ENCODE measurements at regions not wholly inside any gene's neighbourhood (a gene's known extent, or its start where the extent isn't known, plus 50 kb on each side); places are given as distances from the start of the nearest gene placed in this dataset.

DNA sequence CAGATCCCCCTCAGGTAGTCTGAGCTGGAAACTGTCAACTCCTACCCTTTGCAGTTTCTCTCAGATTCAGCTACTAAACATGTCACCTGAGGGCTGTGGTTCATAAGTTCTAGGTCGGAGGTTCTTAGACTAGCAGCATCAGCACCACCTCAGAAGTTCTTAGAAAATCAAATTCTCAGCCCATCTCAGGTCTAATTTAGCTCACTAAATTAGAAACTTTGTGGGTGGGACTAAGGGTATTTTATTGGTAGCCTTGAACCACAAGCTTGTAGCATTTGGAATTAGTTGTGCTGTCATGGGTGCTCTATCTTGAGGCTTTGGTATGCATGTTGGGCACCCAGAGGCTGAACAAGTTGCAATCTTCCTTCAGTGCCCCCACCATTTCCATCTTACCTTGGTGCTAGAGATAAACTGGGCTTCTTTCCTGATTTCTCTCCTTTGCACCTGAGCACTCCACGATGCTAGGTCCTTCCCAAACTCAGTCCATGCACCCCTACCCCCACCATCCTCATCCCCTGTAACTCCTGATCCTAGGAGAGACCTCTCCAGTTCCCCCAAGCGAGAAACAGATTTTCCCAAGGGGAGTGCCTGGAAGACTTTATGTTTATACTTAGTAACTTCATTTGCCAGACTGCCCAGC lies 54.2 kb downstream of the S1PR1 start:
- DNase-seq: no peak
- in situ Hi-C loops (cut with HindIII; ENCODE audit: low pct_ligation_motif_present, low pct_unique_long_range_greater_than_20kb, low sequenced_read_pairs): loop anchor here (25.0 kb wide), 1 partner anchor 379 kb away; no protein-coding TSS in a partner anchor

- no peak for DNase-seq
- in situ Hi-C loops (cut with HindIII; ENCODE audit: low pct_ligation_motif_present, low pct_unique_long_range_greater_than_20kb, low sequenced_read_pairs): loop anchor here (25.0 kb wide), 1 partner anchor 379 kb away; no protein-coding TSS in a partner anchor
These were observed 55.0 kb downstream of the S1PR1 start for GRCh38 chr1:101291562-101292380.

GRCh38 chr1:101293461-101294051 lies 56.7 kb downstream of the S1PR1 start:
- in situ Hi-C loops (cut with HindIII; ENCODE audit: low pct_ligation_motif_present, low pct_unique_long_range_greater_than_20kb, low sequenced_read_pairs): loop anchor here (25.0 kb wide), 1 partner anchor 381 kb away; no protein-coding TSS in a partner anchor

DNA sequence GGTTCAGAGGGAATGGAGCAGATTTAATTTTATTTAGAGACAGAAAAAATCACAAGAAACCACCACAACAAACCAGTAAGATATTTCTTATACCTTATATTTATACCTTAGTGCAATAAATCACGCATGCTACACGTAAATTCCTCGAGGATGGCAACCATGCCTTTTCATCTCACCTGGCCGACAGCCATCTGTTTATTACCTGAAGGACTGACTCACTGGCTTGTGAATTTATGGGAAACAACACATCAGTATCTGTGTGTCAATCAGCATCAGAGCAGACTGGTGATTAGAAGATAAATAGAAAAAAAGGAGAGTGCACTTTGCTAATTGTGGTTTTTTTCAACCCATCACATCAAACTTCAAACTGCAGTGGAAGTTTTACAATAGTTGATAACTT lies 58.4 kb downstream of the S1PR1 start:
- in situ Hi-C loops (cut with HindIII; ENCODE audit: low pct_ligation_motif_present, low pct_unique_long_range_greater_than_20kb, low sequenced_read_pairs): loop anchor here (25.0 kb wide), 1 partner anchor 383 kb away; no protein-coding TSS in a partner anchor
- no peak for DNase-seq

More at GRCh38 chr1:101293461-101294051, 56.7 kb downstream of the S1PR1 start:
- DNase-seq: no peak

GRCh38 chr1:101298663-101299062 lies 61.8 kb downstream of the S1PR1 start:
- in situ Hi-C loops (cut with HindIII; ENCODE audit: low pct_ligation_motif_present, low pct_unique_long_range_greater_than_20kb, low sequenced_read_pairs): loop anchor here (25.0 kb wide), 1 partner anchor 386 kb away; no protein-coding TSS in a partner anchor
- DNase-seq: no peak

GRCh38 chr1:101299141-101299540 lies 62.3 kb downstream of the S1PR1 start:
- in situ Hi-C loops (cut with HindIII; ENCODE audit: low pct_ligation_motif_present, low pct_unique_long_range_greater_than_20kb, low sequenced_read_pairs): loop anchor here (25.0 kb wide), 1 partner anchor 387 kb away; no protein-coding TSS in a partner anchor
- DNase-seq: no peak

- in situ Hi-C loops (cut with HindIII; ENCODE audit: low pct_ligation_motif_present, low pct_unique_long_range_greater_than_20kb, low sequenced_read_pairs): loop anchor here (25.0 kb wide), 1 partner anchor 387 kb away; no protein-coding TSS in a partner anchor
- no peak for DNase-seq
These were observed 62.9 kb downstream of the S1PR1 start for GRCh38 chr1:101299710-101300109.

DNA sequence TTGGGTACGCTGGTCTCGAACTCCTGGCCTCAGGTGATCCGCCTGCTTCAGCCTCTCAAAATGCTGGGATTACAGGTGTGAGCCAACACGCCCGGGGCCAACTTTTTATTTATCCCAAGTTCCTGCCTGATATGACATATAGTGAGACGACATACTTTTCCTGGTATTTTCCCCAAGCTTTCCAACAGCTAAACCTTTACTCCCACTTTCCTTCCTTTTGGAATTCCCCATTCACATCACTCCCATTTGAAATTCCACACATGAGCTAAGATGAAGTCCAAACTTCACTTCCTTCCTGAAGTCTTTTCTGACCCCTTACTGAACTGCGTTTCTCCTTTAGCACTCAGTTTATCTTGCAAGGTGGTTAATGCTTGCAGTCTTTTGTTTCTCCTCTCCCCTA lies 64.1 kb downstream of the S1PR1 start:
- in situ Hi-C loops (cut with HindIII; ENCODE audit: low pct_ligation_motif_present, low pct_unique_long_range_greater_than_20kb, low sequenced_read_pairs): no loop called here

GRCh38 chr1:101301446-101302057 lies 64.7 kb downstream of the S1PR1 start:
- in situ Hi-C loops (cut with HindIII; ENCODE audit: low pct_ligation_motif_present, low pct_unique_long_range_greater_than_20kb, low sequenced_read_pairs): no loop called here
- DNase-seq: no peak

More for the DNA sequence above, 64.1 kb downstream of the S1PR1 start:
- DNase-seq: no peak

DNA sequence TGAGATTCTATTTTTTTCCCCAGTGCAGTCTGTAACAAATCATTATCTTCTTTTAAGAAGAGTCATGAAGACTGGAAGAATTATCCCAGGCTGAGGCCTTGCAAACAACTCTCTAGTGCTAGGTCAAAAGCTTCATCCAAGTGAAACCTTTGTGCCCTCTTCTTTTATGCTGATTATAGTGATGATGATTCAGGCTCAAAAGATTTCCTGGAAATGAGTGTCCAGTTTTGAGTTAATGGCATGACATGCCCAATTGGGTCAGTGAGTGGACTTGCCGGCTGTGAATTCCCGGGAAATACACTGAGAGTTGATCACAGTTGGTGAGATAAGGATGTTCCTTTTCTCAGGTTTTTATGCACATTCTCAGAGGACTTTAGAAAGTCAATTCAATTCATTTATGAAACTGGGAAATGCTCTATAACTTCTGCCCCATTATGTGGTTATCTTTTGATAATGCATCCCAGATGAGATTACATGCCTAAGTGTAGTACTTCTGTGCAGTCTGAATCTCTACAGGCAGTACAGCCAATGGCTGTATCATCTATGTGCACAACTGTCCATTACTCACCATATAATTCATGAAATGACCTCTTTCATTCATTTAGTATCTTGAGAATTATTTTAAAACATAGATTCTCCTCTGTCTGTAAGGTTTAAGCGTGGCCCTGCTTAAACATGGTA lies 66.2 kb downstream of the S1PR1 start:
- in situ Hi-C loops (cut with HindIII; ENCODE audit: low pct_ligation_motif_present, low pct_unique_long_range_greater_than_20kb, low sequenced_read_pairs): no loop called here
- peak; percentile 68 for DNase-seq

- no peak for DNase-seq
- in situ Hi-C loops (cut with HindIII; ENCODE audit: low pct_ligation_motif_present, low pct_unique_long_range_greater_than_20kb, low sequenced_read_pairs): no loop called here
These were observed 71.3 kb downstream of the S1PR1 start for GRCh38 chr1:101307985-101308689.

GRCh38 chr1:101308935-101309333 lies 72.1 kb downstream of the S1PR1 start:
- DNase-seq: no peak
- in situ Hi-C loops (cut with HindIII; ENCODE audit: low pct_ligation_motif_present, low pct_unique_long_range_greater_than_20kb, low sequenced_read_pairs): no loop called here

GRCh38 chr1:101309334-101310311 lies 72.8 kb downstream of the S1PR1 start:
- DNase-seq: peak; percentile 35
- in situ Hi-C loops (cut with HindIII; ENCODE audit: low pct_ligation_motif_present, low pct_unique_long_range_greater_than_20kb, low sequenced_read_pairs): no loop called here

DNA sequence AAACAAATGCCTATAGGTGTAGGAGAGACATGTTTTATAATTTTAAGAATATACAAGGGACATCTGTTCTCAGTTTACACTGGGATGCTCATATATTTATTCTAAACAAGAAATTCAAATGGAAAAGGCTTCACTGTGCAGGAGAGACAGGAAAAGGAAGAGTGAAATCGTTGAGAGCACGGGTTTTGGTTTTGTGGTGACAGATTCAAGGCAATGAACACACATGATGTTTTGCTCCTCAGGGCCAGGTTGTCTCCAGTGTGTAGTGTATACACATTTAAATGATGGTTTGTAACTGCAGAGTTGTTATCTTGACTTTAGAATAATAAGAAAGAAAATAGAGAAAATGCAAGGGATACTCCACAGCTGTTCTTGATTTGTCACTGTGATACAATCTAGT lies 73.7 kb downstream of the S1PR1 start:
- DNase-seq: no peak
- in situ Hi-C loops (cut with HindIII; ENCODE audit: low pct_ligation_motif_present, low pct_unique_long_range_greater_than_20kb, low sequenced_read_pairs): no loop called here

GRCh38 chr1:101311146-101311920 lies 74.5 kb downstream of the S1PR1 start:
- no peak for DNase-seq
- in situ Hi-C loops (cut with HindIII; ENCODE audit: low pct_ligation_motif_present, low pct_unique_long_range_greater_than_20kb, low sequenced_read_pairs): no loop called here

- in situ Hi-C loops (cut with HindIII; ENCODE audit: low pct_ligation_motif_present, low pct_unique_long_range_greater_than_20kb, low sequenced_read_pairs): no loop called here
- DNase-seq: no peak
These were observed 75.3 kb downstream of the S1PR1 start for GRCh38 chr1:101312147-101312546.
